IMR-90 (cell line): ENCODE measurements at regions not wholly inside any gene's neighbourhood (a gene's known extent, or its start where the extent isn't known, plus 50 kb on each side); places are given as distances from the start of the nearest gene placed in this dataset.

Experiments used
- ATAC-seq: fragments of 200-7000 bp; cut with Tn5 transposase; 2 replicates; pipeline ENCODE4 v1.9.1; 2020; ENCODE audit warnings: low read depth, mild to moderate bottlenecking, moderate library complexity
- BruUV-seq: library from RNA; stranded (reverse); fragments of 400-500 nt; replicated peaks from 2 replicates; lab custom pipeline; 2021; lab: Mats Ljungman, UMichigan
- CTCF ChIA-PET: fragments of 300-600 bp; formaldehyde crosslinking; extraction: SDS; loops from one replicate; lab custom pipeline; 2021; ENCODE audit warnings: antibody characterized with exemption; lab: Yijun Ruan, JAX
- POLR2A ChIA-PET: fragments of 300-600 bp; sonication (Branson Sonifier 250); formaldehyde crosslinking; loops from one replicate; lab custom pipeline; 2022; ENCODE audit warnings: antibody characterized with exemption; ENCODE audit not compliant: unreplicated experiment; lab: Charles Lee
- DNase-seq: peaks from one replicate; pipeline ENCODE4 v3.0.0; 2013
- H2AFZ ChIP-seq: replicated peaks from 2 replicates; pipeline ENCODE3; 2013; ENCODE audit warnings: low read length, mild to moderate bottlenecking; ENCODE audit not compliant: poor library complexity
- H2AK5ac ChIP-seq: 2 replicates; pipeline ENCODE4 v1.6.1; 2013; ENCODE audit warnings: low read depth, low read length, inconsistent platforms
- H2AK9ac ChIP-seq: replicated peaks from 2 replicates; pipeline ENCODE3; 2013; ENCODE audit warnings: mild to moderate bottlenecking, low read depth, low read length, moderate library complexity; ENCODE audit not compliant: poor library complexity
- H2BK120ac ChIP-seq: 2 replicates; pipeline ENCODE4 v1.6.1; 2013; ENCODE audit warnings: low read depth, low read length, inconsistent platforms
- H2BK15ac ChIP-seq: 3 replicates; pipeline ENCODE4 v1.6.1; 2013; ENCODE audit warnings: low read depth, low read length, inconsistent platforms
- H2BK20ac ChIP-seq: 2 replicates; pipeline ENCODE4 v1.6.1; 2013; ENCODE audit warnings: low read depth, mild to moderate bottlenecking, inconsistent platforms, low read length, moderate library complexity
- H2BK5ac ChIP-seq: 2 replicates; pipeline ENCODE4 v1.6.1; 2013; ENCODE audit warnings: mild to moderate bottlenecking, low read depth, low read length, inconsistent platforms; ENCODE audit not compliant: poor library complexity, severe bottlenecking
- H3K14ac ChIP-seq: replicated peaks from 2 replicates; pipeline ENCODE4 v1.6.1; 2013; ENCODE audit warnings: low read depth, low read length, inconsistent platforms
- H3K18ac ChIP-seq: 2 replicates; pipeline ENCODE4 v1.6.1; 2013; ENCODE audit warnings: low read depth, low read length, control low read depth
- H3K23ac ChIP-seq: 2 replicates; pipeline ENCODE4 v1.6.1; 2013; ENCODE audit warnings: low read depth, low read length, inconsistent platforms
- H3K27ac ChIP-seq: 2 replicates; pipeline ENCODE4 v1.5.1; 2013; ENCODE audit warnings: mild to moderate bottlenecking, control low read depth, low read length; ENCODE audit not compliant: insufficient read depth
- H3K27me3 ChIP-seq: 2 replicates; pipeline ENCODE4 v1.6.1; 2013; ENCODE audit warnings: low read length; ENCODE audit not compliant: control insufficient read depth, insufficient read depth
- H3K36me3 ChIP-seq: 2 replicates; pipeline ENCODE4 v1.6.1; 2013; ENCODE audit warnings: low read length, mixed read lengths; ENCODE audit not compliant: control insufficient read depth, insufficient read depth
- H3K4ac ChIP-seq: 2 replicates; pipeline ENCODE4 v1.6.1; 2013; ENCODE audit warnings: low read depth, low read length, inconsistent platforms
- H3K4me1 ChIP-seq: 2 replicates; pipeline ENCODE4 v1.6.1; 2013; ENCODE audit warnings: low read length, mixed read lengths; ENCODE audit not compliant: control insufficient read depth, insufficient read depth
- H3K4me2 ChIP-seq: 2 replicates; pipeline ENCODE4 v1.6.1; 2013; ENCODE audit warnings: low read depth, mild to moderate bottlenecking, control low read depth, low read length, moderate library complexity
- H3K4me3 ChIP-seq: 2 replicates; pipeline ENCODE4 v1.5.1; 2013; ENCODE audit warnings: low read depth, mild to moderate bottlenecking, control low read depth, low read length, moderate library complexity; ENCODE audit not compliant: insufficient read depth
- H3K56ac ChIP-seq: 2 replicates; pipeline ENCODE4 v1.6.1; 2013; ENCODE audit warnings: low read length, inconsistent platforms; ENCODE audit not compliant: insufficient read depth; ENCODE audit errors: extremely low read depth
- H3K79me1 ChIP-seq, 2 experiments: 2 replicates each; pipeline ENCODE4 v1.6.1; 2013; ENCODE audit warnings: low read length in 2 of 2, inconsistent platforms in 1 of 2, low read depth in 1 of 2
- H3K9ac ChIP-seq: 2 replicates; pipeline ENCODE4 v1.6.1; 2013; ENCODE audit warnings: low read depth, low read length, control low read depth
- H3K9me1 ChIP-seq: 2 replicates; pipeline ENCODE4 v1.6.1; 2013; ENCODE audit warnings: low read length, inconsistent platforms; ENCODE audit not compliant: insufficient read depth
- H3K9me3 ChIP-seq: 2 replicates; pipeline ENCODE4 v1.6.1; 2013; ENCODE audit warnings: low read length; ENCODE audit not compliant: control insufficient read depth, insufficient read depth
- H4K20me1 ChIP-seq: 2 replicates; pipeline ENCODE4 v1.6.1; 2013; ENCODE audit warnings: low read length, inconsistent platforms; ENCODE audit not compliant: insufficient read depth
- H4K5ac ChIP-seq: 2 replicates; pipeline ENCODE4 v1.6.1; 2013; ENCODE audit warnings: mild to moderate bottlenecking, low read depth, low read length, control low read depth
- H4K8ac ChIP-seq, 2 experiments: 2 replicates each; pipeline ENCODE4 v1.6.1; 2013; ENCODE audit warnings: low read depth in 2 of 2, low read length in 2 of 2, control low read depth in 1 of 2, inconsistent platforms in 1 of 2
- H4K91ac ChIP-seq: 2 replicates; pipeline ENCODE4 v1.6.1; 2013; ENCODE audit warnings: low read depth, low read length, inconsistent platforms; ENCODE audit not compliant: insufficient read depth
- BHLHE40 ChIP-seq: fragments of 150-350 bp; IDR thresholded peaks from 2 replicates; pipeline ENCODE4 v1.6.1; 2016; ENCODE audit warnings: mild to moderate bottlenecking, low read depth, low read length
- CEBPB ChIP-seq: IDR thresholded peaks from 2 replicates; pipeline ENCODE4 v1.6.1; 2012; ENCODE audit warnings: low read depth, low read length, improper control_type of control experiment
- CHD1 ChIP-seq: IDR thresholded peaks from 2 replicates; pipeline ENCODE4 v1.6.1; 2012; ENCODE audit warnings: low read depth, low read length, improper control_type of control experiment
- CTCF ChIP-seq: conservative IDR thresholded peaks from 2 replicates; pipeline ENCODE4 v1.5.1; 2012; ENCODE audit warnings: mild to moderate bottlenecking, low read depth, low read length, improper control_type of control experiment
- ELK1 ChIP-seq: fragments of 150-350 bp; IDR thresholded peaks from 2 replicates; pipeline ENCODE4 v1.6.1; 2016; ENCODE audit warnings: low read depth, mild to moderate bottlenecking, low read length, moderate library complexity, borderline replicate concordance
- FOS ChIP-seq: fragments of 150-350 bp; IDR thresholded peaks from 2 replicates; pipeline ENCODE4 v1.6.1; 2016; ENCODE audit warnings: low read depth, low read length
- MAFK ChIP-seq: IDR thresholded peaks from 2 replicates; pipeline ENCODE4 v1.6.1; 2012; ENCODE audit warnings: low read depth, low read length, improper control_type of control experiment
- MAZ ChIP-seq: IDR thresholded peaks from 2 replicates; pipeline ENCODE4 v1.6.1; 2012; ENCODE audit warnings: low read depth, mild to moderate bottlenecking, low read length, improper control_type of control experiment, moderate library complexity, borderline replicate concordance
- MXI1 ChIP-seq: IDR thresholded peaks from 2 replicates; pipeline ENCODE4 v1.6.1; 2012; ENCODE audit warnings: low read depth, mild to moderate bottlenecking, low read length, moderate library complexity, borderline replicate concordance
- NFE2L2 ChIP-seq: fragments of 150-350 bp; IDR thresholded peaks from 2 replicates; pipeline ENCODE4 v1.6.1; 2016; ENCODE audit warnings: low read depth, mild to moderate bottlenecking, low read length
- POLR2A ChIP-seq: IDR thresholded peaks from 2 replicates; pipeline ENCODE4 v1.6.1; 2012; ENCODE audit warnings: mild to moderate bottlenecking, low read depth, low read length
- RAD21 ChIP-seq: IDR thresholded peaks from 2 replicates; pipeline ENCODE4 v1.6.1; 2012; ENCODE audit warnings: low read length, improper control_type of control experiment
- RCOR1 ChIP-seq: IDR thresholded peaks from 2 replicates; pipeline ENCODE4 v1.6.1; 2012; ENCODE audit warnings: mild to moderate bottlenecking, low read length, improper control_type of control experiment; ENCODE audit not compliant: insufficient replicate concordance
- RFX5 ChIP-seq: IDR thresholded peaks from 2 replicates; pipeline ENCODE4 v1.8.0; 2012; ENCODE audit warnings: low read depth, mild to moderate bottlenecking, low read length, moderate library complexity
- SMC3 ChIP-seq: fragments of 150-350 bp; IDR thresholded peaks from 2 replicates; pipeline ENCODE4 v1.6.1; 2016; ENCODE audit warnings: low read depth, mild to moderate bottlenecking, antibody characterized with exemption, low read length, moderate library complexity
- USF2 ChIP-seq: fragments of 150-350 bp; IDR thresholded peaks from 2 replicates; pipeline ENCODE4 v1.6.1; 2017; ENCODE audit warnings: mild to moderate bottlenecking, antibody characterized with exemption, low read length, low read depth
- WGBS, 2 experiments: methylation state at CpG; one replicate each; pipeline versions ENCODE4 v1.1.5 to v1.1.7; 2013; ENCODE audit warnings: missing lambda C conversion rate in 2 of 2; ENCODE audit not compliant: insufficient read length in 1 of 2; ENCODE audit errors: extremely low coverage in 2 of 2; 5-methylcytosine and 5-hydroxymethylcytosine counted together
- dilution Hi-C: fragments of 300-500 bp; cut with HindIII; formaldehyde crosslinking; loops from one replicate; pipeline ENCODE4 v1.14.3; 2018; ENCODE audit warnings: low sequenced_read_pairs; ENCODE audit not compliant: unreplicated experiment
- in situ Hi-C: fragments of 300-500 bp; cut with MboI; formaldehyde crosslinking; loops from 3 replicates; pipeline ENCODE4 v1.14.3; 2019; ENCODE audit warnings: low sequenced_read_pairs, inconsistent platforms, mixed read lengths
- intact Hi-C: fragments of 100-400 bp; cut with micrococcal nuclease; formaldehyde crosslinking; loops from 2 replicates; pipeline ENCODE4 v1.10.0; 2022

- no peak overlapping the region for H2BK20ac ChIP-seq
- H4K5ac ChIP-seq: no peak overlapping the region
- POLR2A ChIA-PET: no interaction called here
- H3K36me3 ChIP-seq: no peaks in the 10 kb centered on the region
- H3K9me1 ChIP-seq: no peaks in the 10 kb centered on the region
- H3K4me3 ChIP-seq: no peak overlapping the region
- dilution Hi-C loops (no loop called here), intact Hi-C loops (no loop called here), in situ Hi-C loops (no loop called here)
- no peak overlapping the region for H2AK9ac ChIP-seq
- H3K9ac ChIP-seq: no peak overlapping the region
- no peak for TF ChIP-seq RCOR1
- TF ChIP-seq MAFK: no peak
- no peak for TF ChIP-seq ELK1
- no peak for TF ChIP-seq USF2
- no peak for TF ChIP-seq CEBPB
- no peak for TF ChIP-seq FOS
- TF ChIP-seq SMC3: no peak
- TF ChIP-seq BHLHE40: no peak
- TF ChIP-seq CTCF: no peak
- no peak for TF ChIP-seq POLR2A
- TF ChIP-seq MAZ: no peak
- TF ChIP-seq NFE2L2: no peak
- TF ChIP-seq MXI1: no peak
- no peak for TF ChIP-seq RAD21
- TF ChIP-seq RFX5: no peak
- TF ChIP-seq CHD1: no peak
- no peak overlapping the region for H3K18ac ChIP-seq
- no peak overlapping the region for H4K8ac ChIP-seq
- no peak for DNase-seq
- H3K79me1 ChIP-seq: no peaks in the 10 kb centered on the region
- H3K4me1 ChIP-seq: no peaks in the 10 kb centered on the region
- no peak overlapping the region for H3K56ac ChIP-seq
- WGBS, 2 experiments: no CpG with 5 or more reads among the region's 1 CpG
- no TSS peak for BruUV-seq
- peaks cover 6% of the 10 kb centered on the region for H3K9me3 ChIP-seq
- no peaks in the 10 kb centered on the region for H3K27me3 ChIP-seq
- no peak overlapping the region for H2AFZ ChIP-seq
- no peak overlapping the region for H3K23ac ChIP-seq
- no peak overlapping the region for H3K27ac ChIP-seq
- no peak overlapping the region for H2AK5ac ChIP-seq
- H4K91ac ChIP-seq: no peak overlapping the region
- no peak overlapping the region for H3K4me2 ChIP-seq
- H3K14ac ChIP-seq: no peak overlapping the region
- H3K4ac ChIP-seq: no peak overlapping the region
- CTCF ChIA-PET: no interaction called here
- H2BK15ac ChIP-seq: no peak overlapping the region
- no peak for ATAC-seq
- H2BK120ac ChIP-seq: no peak overlapping the region
- no peaks in the 10 kb centered on the region for H4K20me1 ChIP-seq
- H2BK5ac ChIP-seq: no peak overlapping the region
These were observed 162.2 kb upstream of the FAM78B start for GRCh38 chr1:166328956-166329355.
